ENCODE measurements at regions not wholly inside any gene's neighbourhood (a gene's known extent, or its start where the extent isn't known, plus 50 kb on each side); places are given as distances from the start of the nearest gene placed in this dataset.

GRCh38 chr18:64986906-64987495 is 763.8 kb upstream of the CDH7 start:
- no peak overlapping the region for H3K27ac Mint-ChIP-seq
- ATAC-seq (ENCODE audit: low read depth) = no peak
- DNase-seq (ENCODE audit: low spot score in 2 of 2) = no peak
- H3K4me3 Mint-ChIP-seq = no peak overlapping the region
- no peaks in the 10 kb centered on the region for H3K36me3 Mint-ChIP-seq
- H3K9me3 Mint-ChIP-seq = no peaks in the 10 kb centered on the region
- no peaks in the 10 kb centered on the region for H3K27me3 Mint-ChIP-seq
- H3K4me1 Mint-ChIP-seq = no peaks in the 10 kb centered on the region

GRCh38 chr18:64983497-64984238 is 767.1 kb upstream of the CDH7 start:
- no peak for DNase-seq (ENCODE audit: low spot score in 2 of 2)
- Mint-ChIP-seq H3K4me1 (no peaks in the 10 kb centered on the region), H3K27me3 (no peaks in the 10 kb centered on the region), H3K27ac (no peak overlapping the region), H3K9me3 (no peaks in the 10 kb centered on the region), H3K4me3 (no peak overlapping the region), H3K36me3 (no peaks in the 10 kb centered on the region)
- no peak for ATAC-seq (ENCODE audit: low read depth)

- no peak overlapping the region for H3K27ac Mint-ChIP-seq
- no peaks in the 10 kb centered on the region for H3K27me3 Mint-ChIP-seq
- ATAC-seq (ENCODE audit: low read depth) = no peak
- H3K4me3 Mint-ChIP-seq = no peak overlapping the region
- no peaks in the 10 kb centered on the region for H3K4me1 Mint-ChIP-seq
- H3K36me3 Mint-ChIP-seq = no peaks in the 10 kb centered on the region
- H3K9me3 Mint-ChIP-seq = no peaks in the 10 kb centered on the region
- no peak for DNase-seq (ENCODE audit: low spot score in 2 of 2)
Observed at GRCh38 chr18:64982414-64983055, 768.3 kb upstream of the CDH7 start.

GRCh38 chr18:64981915-64982314 is 768.9 kb upstream of the CDH7 start:
- no peaks in the 10 kb centered on the region for H3K9me3 Mint-ChIP-seq
- no peak overlapping the region for H3K27ac Mint-ChIP-seq
- no peaks in the 10 kb centered on the region for H3K36me3 Mint-ChIP-seq
- ATAC-seq (ENCODE audit: low read depth) (no peak), DNase-seq (ENCODE audit: low spot score in 2 of 2) (no peak)
- no peak overlapping the region for H3K4me3 Mint-ChIP-seq
- H3K27me3 Mint-ChIP-seq = no peaks in the 10 kb centered on the region
- H3K4me1 Mint-ChIP-seq = no peaks in the 10 kb centered on the region

- H3K4me1 Mint-ChIP-seq = no peaks in the 10 kb centered on the region
- H3K36me3 Mint-ChIP-seq = no peaks in the 10 kb centered on the region
- H3K27me3 Mint-ChIP-seq = no peaks in the 10 kb centered on the region
- DNase-seq (ENCODE audit: low spot score in 2 of 2) (no peak), ATAC-seq (ENCODE audit: low read depth) (no peak)
- H3K4me3 Mint-ChIP-seq = no peak overlapping the region
- no peaks in the 10 kb centered on the region for H3K9me3 Mint-ChIP-seq
- H3K27ac Mint-ChIP-seq = no peak overlapping the region
Observed at GRCh38 chr18:64979791-64980190, 771.0 kb upstream of the CDH7 start.

- no peak for ATAC-seq (ENCODE audit: low read depth)
Observed at GRCh38 chr18:64974391-64975125, 776.3 kb upstream of the CDH7 start.

GRCh38 chr18:64972545-64972944 is 778.3 kb upstream of the CDH7 start:
- Mint-ChIP-seq H3K27me3 (no peaks in the 10 kb centered on the region), H3K36me3 (no peaks in the 10 kb centered on the region), H3K27ac (no peak overlapping the region), H3K4me3 (no peak overlapping the region), H3K4me1 (no peaks in the 10 kb centered on the region), H3K9me3 (no peaks in the 10 kb centered on the region)
- no peak for ATAC-seq (ENCODE audit: low read depth)
- DNase-seq (ENCODE audit: low spot score in 2 of 2) = no peak

More at GRCh38 chr18:64974391-64975125, 776.3 kb upstream of the CDH7 start:
- no peaks in the 10 kb centered on the region for H3K9me3 Mint-ChIP-seq
- DNase-seq (ENCODE audit: low spot score in 2 of 2) = no peak
- no peaks in the 10 kb centered on the region for H3K4me1 Mint-ChIP-seq
- no peak overlapping the region for H3K4me3 Mint-ChIP-seq
- no peak overlapping the region for H3K27ac Mint-ChIP-seq
- H3K27me3 Mint-ChIP-seq = no peaks in the 10 kb centered on the region
- H3K36me3 Mint-ChIP-seq = no peaks in the 10 kb centered on the region

GRCh38 chr18:64966667-64967066 is 784.1 kb upstream of the CDH7 start:
- Mint-ChIP-seq H3K27ac (no peak overlapping the region), H3K9me3 (peaks cover 1% of the 10 kb centered on the region), H3K4me3 (no peak overlapping the region), H3K36me3 (no peaks in the 10 kb centered on the region), H3K27me3 (no peaks in the 10 kb centered on the region), H3K4me1 (no peaks in the 10 kb centered on the region)
- ATAC-seq (ENCODE audit: low read depth) = peak; percentile 59
- DNase-seq (ENCODE audit: low spot score in 2 of 2) = no peak

- peaks cover 2% of the 10 kb centered on the region for H3K27me3 Mint-ChIP-seq
- H3K36me3 Mint-ChIP-seq = no peaks in the 10 kb centered on the region
- H3K9me3 Mint-ChIP-seq = no peaks in the 10 kb centered on the region
- DNase-seq (ENCODE audit: low spot score in 2 of 2) (no peak), ATAC-seq (ENCODE audit: low read depth) (no peak)
- no peak overlapping the region for H3K4me3 Mint-ChIP-seq
- no peaks in the 10 kb centered on the region for H3K4me1 Mint-ChIP-seq
- no peak overlapping the region for H3K27ac Mint-ChIP-seq
Observed at GRCh38 chr18:64956465-64956864, 794.3 kb upstream of the CDH7 start.

GRCh38 chr18:64949885-64950284 is 800.9 kb upstream of the CDH7 start:
- Mint-ChIP-seq H3K4me1 (no peaks in the 10 kb centered on the region), H3K27ac (no peak overlapping the region), H3K4me3 (no peak overlapping the region), H3K9me3 (peaks cover 6% of the 10 kb centered on the region), H3K36me3 (peaks cover 2% of the 10 kb centered on the region), H3K27me3 (no peaks in the 10 kb centered on the region)
- no peak for ATAC-seq (ENCODE audit: low read depth)
- no peak for DNase-seq (ENCODE audit: low spot score in 2 of 2)

GRCh38 chr18:64936671-64937070 is 787.8 kb upstream of the LINC00305 start:
- Mint-ChIP-seq H3K9me3 (no peaks in the 10 kb centered on the region), H3K4me1 (no peaks in the 10 kb centered on the region), H3K36me3 (no peaks in the 10 kb centered on the region), H3K4me3 (no peak overlapping the region), H3K27ac (no peak overlapping the region), H3K27me3 (no peaks in the 10 kb centered on the region)
- ATAC-seq (ENCODE audit: low read depth) = no peak
- no peak for DNase-seq (ENCODE audit: low spot score in 2 of 2)

- ATAC-seq (ENCODE audit: low read depth) = no peak
- H3K36me3 Mint-ChIP-seq = no peaks in the 10 kb centered on the region
- no peak overlapping the region for H3K4me3 Mint-ChIP-seq
- H3K9me3 Mint-ChIP-seq = no peaks in the 10 kb centered on the region
- H3K4me1 Mint-ChIP-seq = no peaks in the 10 kb centered on the region
- H3K27me3 Mint-ChIP-seq = peaks cover 1% of the 10 kb centered on the region
- no peak for DNase-seq (ENCODE audit: low spot score in 2 of 2)
- no peak overlapping the region for H3K27ac Mint-ChIP-seq
Observed at GRCh38 chr18:64929036-64929435, 780.1 kb upstream of the LINC00305 start.

- Mint-ChIP-seq H3K27me3 (peaks cover 3% of the 10 kb centered on the region), H3K4me1 (no peaks in the 10 kb centered on the region), H3K4me3 (no peak overlapping the region), H3K27ac (no peak overlapping the region), H3K36me3 (no peaks in the 10 kb centered on the region), H3K9me3 (no peaks in the 10 kb centered on the region)
- no peak for ATAC-seq (ENCODE audit: low read depth)
- no peak for DNase-seq (ENCODE audit: low spot score in 2 of 2)
Observed at GRCh38 chr18:64919971-64920570, 771.2 kb upstream of the LINC00305 start.

- Mint-ChIP-seq H3K27ac (no peak overlapping the region), H3K27me3 (peaks cover 2% of the 10 kb centered on the region), H3K36me3 (no peaks in the 10 kb centered on the region), H3K4me3 (no peak overlapping the region), H3K9me3 (peaks cover under 1% of the 10 kb centered on the region), H3K4me1 (no peaks in the 10 kb centered on the region)
- ATAC-seq (ENCODE audit: low read depth) = no peak
- DNase-seq (ENCODE audit: low spot score in 2 of 2) = no peak
Observed at GRCh38 chr18:64918851-64919250, 770.0 kb upstream of the LINC00305 start.
